CD4-positive, alpha-beta T cell (primary cell): ENCODE measurements at regions not wholly inside any gene's neighbourhood (a gene's known extent, or its start where the extent isn't known, plus 50 kb on each side); places are given as distances from the start of the nearest gene placed in this dataset.

Source experiments
- ATAC-seq: fragments of 200-7000 bp; cut with Tn5 transposase; one replicate; pipeline ENCODE4 v1.10.0; 2022; ENCODE audit warnings: mild to moderate bottlenecking; ENCODE audit not compliant: poor library complexity
- CTCF ChIA-PET: fragments of 350-600 bp; sonication (Branson Sonifier 250); formaldehyde crosslinking; loops from one replicate; lab custom pipeline; 2021; ENCODE audit warnings: antibody characterized with exemption, inconsistent platforms; lab: Charles Lee
- POLR2A ChIA-PET: fragments of 350-600 bp; sonication (Branson Sonifier 250); formaldehyde crosslinking; loops from one replicate; lab custom pipeline; 2021; ENCODE audit warnings: antibody characterized with exemption, inconsistent platforms; lab: Charles Lee
- DNase-seq, 14 experiments: peaks; one replicate each; pipeline ENCODE4 v3.0.0-alpha.2; 2013 to 2020; ENCODE audit warnings: mixed read lengths in 2 of 14
- H3K27ac ChIP-seq, 2 donors: one replicate each; pipeline versions ENCODE4 v1.5.1 to v1.7.0; 2013; ENCODE audit warnings: low read length in 2 of 2, low read depth in 1 of 2, mild to moderate bottlenecking in 1 of 2
- H3K27me3 ChIP-seq, 2 experiments: 1 replicate in 1 of 2; 2 replicates in 1 of 2; pipeline versions ENCODE4 v1.6.1 to v1.7.0; 2013; ENCODE audit warnings: low read length in 2 of 2, control low read depth in 1 of 2, mild to moderate bottlenecking in 1 of 2, moderate library complexity in 1 of 2; ENCODE audit not compliant: insufficient read depth in 2 of 2, control insufficient read depth in 1 of 2
- H3K36me3 ChIP-seq: one replicate; pipeline ENCODE4 v1.6.1; 2013; ENCODE audit warnings: low read length, control low read depth; ENCODE audit not compliant: insufficient read depth
- H3K4me1 ChIP-seq: one replicate; pipeline ENCODE4 v1.6.1; 2013; ENCODE audit warnings: low read length, control low read depth; ENCODE audit not compliant: insufficient read depth
- H3K4me3 ChIP-seq: one replicate; pipeline ENCODE4 v1.5.1; 2013; ENCODE audit warnings: mild to moderate bottlenecking, low read length, moderate library complexity
- H3K9me3 ChIP-seq, 2 experiments: 1 replicate in 1 of 2; 2 replicates in 1 of 2; pipeline versions ENCODE4 v1.6.1 to v1.7.0; 2013; ENCODE audit warnings: low read length in 2 of 2, mild to moderate bottlenecking in 2 of 2, control low read depth in 1 of 2, moderate library complexity in 1 of 2; ENCODE audit not compliant: control insufficient read depth in 1 of 2, insufficient read depth in 1 of 2
- H3K27ac Mint-ChIP-seq: one replicate; pipeline ENCODE4 v1.8.0; 2020; ENCODE audit warnings: mixed read lengths
- H3K27me3 Mint-ChIP-seq: one replicate; pipeline ENCODE4 v1.8.0; 2021; ENCODE audit warnings: mixed read lengths
- H3K36me3 Mint-ChIP-seq: one replicate; pipeline ENCODE4 v1.8.0; 2021; ENCODE audit warnings: low read depth, mixed read lengths
- H3K4me1 Mint-ChIP-seq: one replicate; pipeline ENCODE4 v1.8.0; 2021; ENCODE audit warnings: low read depth, mixed read lengths
- H3K4me3 Mint-ChIP-seq: one replicate; pipeline ENCODE4 v1.8.0; 2020; ENCODE audit warnings: mild to moderate bottlenecking, mixed read lengths
- H3K9me3 Mint-ChIP-seq: one replicate; pipeline ENCODE4 v1.8.0; 2020; ENCODE audit warnings: mixed read lengths
- CTCF ChIP-seq: fragments of 200-600 bp; IDR thresholded peaks from one replicate; pipeline ENCODE4 v1.8.0; 2022; ENCODE audit warnings: antibody characterized with exemption, mild to moderate bottlenecking
- intact Hi-C, 2 experiments: fragments of 100-400 bp; cut with DNase I in 1 of 2; cut with micrococcal nuclease in 1 of 2; formaldehyde crosslinking; loops; one replicate each; pipeline versions ENCODE4 v1.15.1 to v1.9.0; 2023 to 2025; cut with DNase I, micrococcal nuclease

- Histone ChIP-seq H3K27me3 (no peaks in the 10 kb centered on the region), H3K4me1 (no peaks in the 10 kb centered on the region), H3K36me3 (no peaks in the 10 kb centered on the region), H3K4me3 (no peak overlapping the region), H3K27ac (no peak overlapping the region), H3K9me3 (no peaks in the 10 kb centered on the region)
- no peaks in the 10 kb centered on the region for H3K9me3 Mint-ChIP-seq
- intact Hi-C loops, result no loop called here
- TF ChIP-seq CTCF, result no peak
- DNase-seq (no peak), ATAC-seq (no peak)
- no peak overlapping the region for H3K27ac Mint-ChIP-seq
- H3K36me3 Mint-ChIP-seq, result no peaks in the 10 kb centered on the region
- H3K4me1 Mint-ChIP-seq, result no peaks in the 10 kb centered on the region
- ChIA-PET POLR2A (no interaction called here), CTCF (no interaction called here)
- H3K27me3 Mint-ChIP-seq, result no peaks in the 10 kb centered on the region
- H3K4me3 Mint-ChIP-seq, result no peak overlapping the region
Observed at GRCh38 chr3:106413683-106414082, 544.9 kb upstream of the CBLB start.

- TF ChIP-seq CTCF, result no peak
- ChIA-PET CTCF (no interaction called here), POLR2A (no interaction called here)
- no peak for DNase-seq
- no peaks in the 10 kb centered on the region for H3K36me3 ChIP-seq
- intact Hi-C loops, result no loop called here
- no peaks in the 10 kb centered on the region for H3K27me3 Mint-ChIP-seq
- no peak overlapping the region for H3K27ac Mint-ChIP-seq
- no peak for ATAC-seq
- H3K27me3 ChIP-seq, result no peaks in the 10 kb centered on the region
- H3K4me1 Mint-ChIP-seq, result peaks cover 11% of the 10 kb centered on the region
- no peak overlapping the region for H3K4me3 ChIP-seq
- no peak overlapping the region for H3K27ac ChIP-seq
- H3K9me3 Mint-ChIP-seq, result no peaks in the 10 kb centered on the region
- no peaks in the 10 kb centered on the region for H3K9me3 ChIP-seq
- no peaks in the 10 kb centered on the region for H3K36me3 Mint-ChIP-seq
- no peak overlapping the region for H3K4me3 Mint-ChIP-seq
- H3K4me1 ChIP-seq, result no peaks in the 10 kb centered on the region
Observed at GRCh38 chr3:106420628-106421027, 551.8 kb upstream of the CBLB start.

- no peak for DNase-seq
- CTCF ChIA-PET, result no interaction called here
Observed at GRCh38 chr3:106421426-106421825, 552.6 kb upstream of the CBLB start.

More at GRCh38 chr3:106421426-106421825, 552.6 kb upstream of the CBLB start:
- POLR2A ChIA-PET, result no interaction called here
- Histone ChIP-seq H3K27me3 (no peaks in the 10 kb centered on the region), H3K36me3 (no peaks in the 10 kb centered on the region), H3K4me1 (no peaks in the 10 kb centered on the region), H3K27ac (no peak overlapping the region), H3K9me3 (no peaks in the 10 kb centered on the region), H3K4me3 (no peak overlapping the region)
- Mint-ChIP-seq H3K27me3 (no peaks in the 10 kb centered on the region), H3K4me3 (no peak overlapping the region), H3K27ac (no peak overlapping the region), H3K9me3 (no peaks in the 10 kb centered on the region), H3K4me1 (peaks cover 17% of the 10 kb centered on the region), H3K36me3 (no peaks in the 10 kb centered on the region)
- no peak for ATAC-seq
- intact Hi-C loops, result no loop called here
- no peak for TF ChIP-seq CTCF
